RWPE1 (cell line): ENCODE measurements at regions not wholly inside any gene's neighbourhood (a gene's known extent, or its start where the extent isn't known, plus 50 kb on each side); places are given as distances from the start of the nearest gene placed in this dataset.

ENCODE experiments used
- CTCF ChIA-PET: fragments of 350-600 bp; sonication (Branson Sonifier 250); formaldehyde crosslinking; extraction: SDS; loops from one replicate; lab custom pipeline; 2021; lab: Yijun Ruan, JAX
- POLR2A ChIA-PET: fragments of 400-600 bp; formaldehyde crosslinking; extraction: SDS; loops from one replicate; lab custom pipeline; 2020; ENCODE audit warnings: antibody characterized with exemption; ENCODE audit not compliant: low non-redundant PET; lab: Yijun Ruan, JAX
- DNase-seq: peaks from one replicate; pipeline ENCODE4 v3.0.0; 2012; ENCODE audit warnings: low spot score
- H3K27ac ChIP-seq: fragments of 450-650 bp; 2 replicates; pipeline ENCODE4 v1.5.1; 2017
- CTCF ChIP-seq: fragments of 450-650 bp; conservative IDR thresholded peaks from 2 replicates; pipeline ENCODE4 v1.5.1; 2017; ENCODE audit warnings: low read depth, mild to moderate bottlenecking

GRCh38 chr4:92120810-92121498 is 182.8 kb upstream of the GRID2 start:
- no peak for DNase-seq
- no peak for TF ChIP-seq CTCF
- POLR2A ChIA-PET = no interaction called here
- CTCF ChIA-PET = no interaction called here
- no peak overlapping the region for H3K27ac ChIP-seq

- ChIA-PET POLR2A (no interaction called here), CTCF (no interaction called here)
- TF ChIP-seq CTCF = no peak
- H3K27ac ChIP-seq = no peak overlapping the region
- no peak for DNase-seq
Measured at GRCh38 chr4:92122911-92123310, 180.9 kb upstream of the GRID2 start.

GRCh38 chr4:92128676-92129075 is 175.1 kb upstream of the GRID2 start:
- CTCF ChIA-PET = interaction anchor here (0.6 kb wide), 1 partner anchor 10 kb away, joined by 3 read pairs; no protein-coding TSS in a partner anchor
- DNase-seq = no peak
- H3K27ac ChIP-seq = no peak overlapping the region

GRCh38 chr4:92129408-92129994 is 174.3 kb upstream of the GRID2 start:
- CTCF ChIA-PET = interaction anchor here (0.6 kb wide), 1 partner anchor 11 kb away, joined by 3 read pairs; no protein-coding TSS in a partner anchor

More at GRCh38 chr4:92128676-92129075, 175.1 kb upstream of the GRID2 start:
- POLR2A ChIA-PET = no interaction called here
- TF ChIP-seq CTCF = no peak

GRCh38 chr4:92136434-92136833 is 167.3 kb upstream of the GRID2 start:
- POLR2A ChIA-PET = no interaction called here
- DNase-seq = no peak
- no peak overlapping the region for H3K27ac ChIP-seq
- CTCF ChIA-PET = interaction anchor here (0.7 kb wide), 1 partner anchor 100 kb away, joined by 4 read pairs; no protein-coding TSS in a partner anchor
- TF ChIP-seq CTCF = no peak

More at GRCh38 chr4:92129408-92129994, 174.3 kb upstream of the GRID2 start:
- POLR2A ChIA-PET = no interaction called here
- TF ChIP-seq CTCF = no peak
- no peak for DNase-seq
- no peak overlapping the region for H3K27ac ChIP-seq

GRCh38 chr4:92163348-92163747 is 140.4 kb upstream of the GRID2 start:
- DNase-seq = no peak
- no peak overlapping the region for H3K27ac ChIP-seq
- POLR2A ChIA-PET = no interaction called here
- no peak for TF ChIP-seq CTCF
- CTCF ChIA-PET = no interaction called here
